HepG2 (cell line): ENCODE measurements at regions not wholly inside any gene's neighbourhood (a gene's known extent, or its start where the extent isn't known, plus 50 kb on each side); places are given as distances from the start of the nearest gene placed in this dataset.

Source experiments
- ATAC-seq: fragments of 200-7000 bp; cut with Tn5 transposase; 3 replicates; pipeline ENCODE4 v1.9.1; 2020; ENCODE audit warnings: mild to moderate bottlenecking, moderate library complexity
- BruUV-seq: library from RNA; stranded (reverse); fragments of 400-500 nt; replicated peaks from 2 replicates; lab custom pipeline; 2021; lab: Mats Ljungman, UMichigan
- CTCF ChIA-PET: fragments of 300-600 bp; formaldehyde crosslinking; extraction: SDS; loops from one replicate; lab custom pipeline; 2021; ENCODE audit warnings: low total read pairs, inconsistent platforms, low intra/inter-chr PET ratio; lab: Yijun Ruan, JAX
- POLR2A ChIA-PET: fragments of 350-600 bp; sonication (Branson Sonifier 250); formaldehyde crosslinking; loops from one replicate; lab custom pipeline; 2020; ENCODE audit warnings: antibody characterized with exemption, inconsistent platforms; lab: Yijun Ruan, JAX
- DNase-seq: peaks from one replicate; pipeline ENCODE4 v3.0.0-alpha.2; 2015; ENCODE audit warnings: low spot score
- FAIRE-seq: peaks from 3 replicates; lab custom pipeline; 2011; peaks lifted over from hg19 to GRCh38; lab: Jason Lieb, UNC
- H2AFZ ChIP-seq: one replicate; pipeline ENCODE4 v1.6.1; 2011; ENCODE audit warnings: low read length, inconsistent platforms
- H3K27ac ChIP-seq: fragments of 300-600 bp; 3 replicates; pipeline ENCODE4 v1.8.0; 2011; ENCODE audit warnings: mixed run types, mild to moderate bottlenecking, mixed read lengths, low read length, inconsistent platforms; ENCODE audit not compliant: insufficient read depth; ENCODE audit errors: extremely low read length
- H3K27me3 ChIP-seq, 2 experiments: fragments of 200-600 bp in 1 of 2; 2 replicates in 1 of 2; 3 replicates in 1 of 2; pipeline versions ENCODE4 v1.6.0 to v1.8.0; 2011; ENCODE audit warnings: low read length in 2 of 2, mild to moderate bottlenecking in 2 of 2, moderate library complexity in 2 of 2, inconsistent platforms in 1 of 2; ENCODE audit not compliant: insufficient read depth in 2 of 2, control insufficient read depth in 1 of 2
- H3K36me3 ChIP-seq, 2 experiments: fragments of 200-600 bp in 1 of 2; replicated peaks in 1 of 2; 2 replicates in 1 of 2; 3 replicates in 1 of 2; pipeline versions ENCODE4 v1.5.1 to v1.8.0; 2011; ENCODE audit warnings: low read length in 2 of 2, inconsistent platforms in 1 of 2; ENCODE audit not compliant: insufficient read depth in 2 of 2, control insufficient read depth in 1 of 2
- H3K4me1 ChIP-seq: 2 replicates; pipeline ENCODE4 v1.5.1; 2012; ENCODE audit warnings: low read length, inconsistent platforms; ENCODE audit not compliant: insufficient read depth
- H3K4me2 ChIP-seq: 2 replicates; pipeline ENCODE4 v1.6.0; 2011; ENCODE audit warnings: low read depth, low read length, inconsistent platforms
- H3K4me3 ChIP-seq, 3 experiments: fragments of 200-600 bp in 1 of 3; sonication (generic), shearing (Covaris generic) in 1 of 3; replicated peaks in 1 of 3; 2 replicates each; pipeline ENCODE4 v1.5.1; 2011 to 2016; ENCODE audit warnings: low read length in 3 of 3, inconsistent platforms in 2 of 3, low read depth in 2 of 3, mild to moderate bottlenecking in 2 of 3, control low read depth in 1 of 3, mixed read lengths in 1 of 3; ENCODE audit not compliant: insufficient read depth in 1 of 3
- H3K79me2 ChIP-seq: one replicate; pipeline ENCODE4 v1.6.1; 2011; ENCODE audit warnings: low read length, inconsistent platforms; ENCODE audit not compliant: insufficient read depth
- H3K9ac ChIP-seq: 2 replicates; pipeline ENCODE4 v1.6.0; 2011; ENCODE audit warnings: mild to moderate bottlenecking, low read depth, low read length, inconsistent platforms; ENCODE audit not compliant: insufficient read depth
- H3K9me3 ChIP-seq: 2 replicates; pipeline ENCODE4 v1.5.1; 2012; ENCODE audit warnings: mild to moderate bottlenecking, low read length
- H4K20me1 ChIP-seq: 2 replicates; pipeline ENCODE4 v1.6.0; 2011; ENCODE audit warnings: inconsistent platforms, mild to moderate bottlenecking, low read length, moderate library complexity; ENCODE audit not compliant: insufficient read depth
- BORCS8-MEF2B ChIP-seq: sonication (generic); formaldehyde crosslinking; IDR thresholded peaks from 2 replicates; pipeline ENCODE4 v1.8.0; 2022; ENCODE audit warnings: mild to moderate bottlenecking, missing genetic modification reagents
- FOXA3 ChIP-seq: IDR thresholded peaks from 2 replicates; pipeline ENCODE4 v1.6.1; 2016; ENCODE audit warnings: missing genetic modification reagents, missing compliant biosample characterization
- FOXC1 ChIP-seq: sonication (generic); formaldehyde crosslinking; IDR thresholded peaks from 2 replicates; pipeline ENCODE4 v1.8.0; 2022; ENCODE audit warnings: mild to moderate bottlenecking, missing genetic modification reagents, borderline replicate concordance
- MEIS1 ChIP-seq: sonication (generic); formaldehyde crosslinking; IDR thresholded peaks from 2 replicates; pipeline ENCODE4 v1.9.0; 2021; ENCODE audit warnings: mild to moderate bottlenecking, missing genetic modification reagents, moderate library complexity, borderline replicate concordance
- MTA3 ChIP-seq: sonication (generic); formaldehyde crosslinking; IDR thresholded peaks from 2 replicates; pipeline ENCODE4 v1.4.0; 2020; ENCODE audit warnings: missing genetic modification reagents
- POLR2AphosphoS2 ChIP-seq: IDR thresholded peaks from 2 replicates; pipeline ENCODE4 v1.6.1; 2011; ENCODE audit warnings: low read depth, low read length, improper control_type of control experiment
- SKI ChIP-seq: fragments of 450-650 bp; IDR thresholded peaks from one replicate; pipeline ENCODE4 v1.6.1; 2018; ENCODE audit warnings: mild to moderate bottlenecking; ENCODE audit not compliant: partially characterized antibody
- ZNF530 ChIP-seq: sonication (generic); formaldehyde crosslinking; IDR thresholded peaks from 2 replicates; pipeline ENCODE4 v1.5.0; 2020; ENCODE audit warnings: low read depth, mild to moderate bottlenecking, missing genetic modification reagents
- ZNF629 ChIP-seq: sonication (generic); formaldehyde crosslinking; conservative IDR thresholded peaks from 2 replicates; pipeline ENCODE4 v1.5.0; 2020; ENCODE audit warnings: missing genetic modification reagents
- WGBS: methylation state at CpG from one replicate; pipeline ENCODE4 v1.1.6; 2017; ENCODE audit warnings: low lambda C conversion rate; 5-methylcytosine and 5-hydroxymethylcytosine counted together
- in situ Hi-C: cut with HindIII; loops from 2 replicates; pipeline ENCODE4 v1.10.0; 2017; ENCODE audit warnings: low pct_unique_long_range_greater_than_20kb; ENCODE audit not compliant: extremely low pct_ligation_motif_present
- intact Hi-C: fragments of 100-400 bp; cut with micrococcal nuclease; formaldehyde crosslinking; loops from one replicate; pipeline ENCODE4 v1.10.0; 2022; ENCODE audit not compliant: unreplicated experiment
- TF ChIP-seq, protein P1 (sequence below): sonication (generic); formaldehyde crosslinking; IDR thresholded peaks from 2 replicates; pipeline ENCODE4 v1.4.0; 2020; ENCODE audit warnings: low read depth, mild to moderate bottlenecking, missing genetic modification reagents
- TF ChIP-seq, protein P2 (sequence below): IDR thresholded peaks from 2 replicates; pipeline ENCODE4 v1.6.1; 2016; ENCODE audit warnings: mild to moderate bottlenecking, missing biosample characterization, missing genetic modification reagents
- TF ChIP-seq, protein P3 (sequence below): sonication (generic); formaldehyde crosslinking; IDR thresholded peaks from 2 replicates; pipeline ENCODE4 v1.5.0; 2020; ENCODE audit warnings: mild to moderate bottlenecking, missing genetic modification reagents
- TF ChIP-seq, protein P4 (sequence below): sonication (generic); formaldehyde crosslinking; IDR thresholded peaks from 2 replicates; pipeline ENCODE4 v1.4.0; 2020; ENCODE audit warnings: missing genetic modification reagents
- TF ChIP-seq, protein P5 (sequence below): sonication (generic); formaldehyde crosslinking; IDR thresholded peaks from 2 replicates; pipeline ENCODE4 v1.5.1; 2020; ENCODE audit warnings: missing genetic modification reagents, mild to moderate bottlenecking, borderline replicate concordance

DNA sequence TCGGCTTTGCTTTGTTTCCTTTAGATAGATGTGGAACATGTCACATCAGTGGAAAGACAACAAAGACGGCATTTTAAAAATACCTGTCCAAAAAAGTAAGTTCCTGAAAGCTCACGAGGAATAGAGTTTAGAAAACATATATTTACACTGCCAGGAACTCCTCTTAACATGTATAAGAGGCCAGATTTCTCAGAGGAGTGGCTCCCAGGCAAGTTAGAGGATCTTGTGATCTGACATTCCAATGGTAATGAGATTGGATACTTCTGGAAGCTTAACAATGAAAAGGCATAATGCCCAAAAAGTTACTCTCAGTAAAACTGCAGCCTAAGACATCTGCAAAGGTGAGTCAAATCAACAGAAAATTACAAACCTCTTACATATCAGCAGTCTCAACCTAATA, 77.1 kb downstream of the CYRIA start:
- BruUV-seq, result no TSS peak
- Histone ChIP-seq H3K9ac (no peak overlapping the region), H2AFZ (no peak overlapping the region), H3K79me2 (no peaks in the 10 kb centered on the region), H4K20me1 (no peaks in the 10 kb centered on the region), H3K9me3 (no peaks in the 10 kb centered on the region), H3K4me3 (no peak overlapping the region), H3K4me2 (no peak overlapping the region), H3K27ac (no peak overlapping the region), H3K36me3 (no peaks in the 10 kb centered on the region), H3K4me1 (no peaks in the 10 kb centered on the region), H3K27me3 (no peaks in the 10 kb centered on the region)
- FAIRE-seq (no peak), ATAC-seq (no peak), DNase-seq (no peak)
- ChIA-PET CTCF (no interaction called here), POLR2A (no interaction called here)
- in situ Hi-C loops, result no loop called here
- WGBS, result 15% methylated on average over 3 of the region's 3 CpGs
- intact Hi-C loops, result no loop called here
- TF ChIP-seq POLR2AphosphoS2, result no peak
- no peak for TF ChIP-seq ZNF530 (CRISPR knock-in tag)
- TF ChIP-seq FOXA3 (CRISPR knock-in tag), result no peak
- TF ChIP-seq, protein P1, sequence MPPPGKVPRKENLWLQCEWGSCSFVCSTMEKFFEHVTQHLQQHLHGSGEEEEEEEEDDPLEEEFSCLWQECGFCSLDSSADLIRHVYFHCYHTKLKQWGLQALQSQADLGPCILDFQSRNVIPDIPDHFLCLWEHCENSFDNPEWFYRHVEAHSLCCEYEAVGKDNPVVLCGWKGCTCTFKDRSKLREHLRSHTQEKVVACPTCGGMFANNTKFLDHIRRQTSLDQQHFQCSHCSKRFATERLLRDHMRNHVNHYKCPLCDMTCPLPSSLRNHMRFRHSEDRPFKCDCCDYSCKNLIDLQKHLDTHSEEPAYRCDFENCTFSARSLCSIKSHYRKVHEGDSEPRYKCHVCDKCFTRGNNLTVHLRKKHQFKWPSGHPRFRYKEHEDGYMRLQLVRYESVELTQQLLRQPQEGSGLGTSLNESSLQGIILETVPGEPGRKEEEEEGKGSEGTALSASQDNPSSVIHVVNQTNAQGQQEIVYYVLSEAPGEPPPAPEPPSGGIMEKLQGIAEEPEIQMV (CRISPR knock-in tag), result no peak
- no peak for TF ChIP-seq ZNF629 (CRISPR knock-in tag)
- TF ChIP-seq, protein P2, sequence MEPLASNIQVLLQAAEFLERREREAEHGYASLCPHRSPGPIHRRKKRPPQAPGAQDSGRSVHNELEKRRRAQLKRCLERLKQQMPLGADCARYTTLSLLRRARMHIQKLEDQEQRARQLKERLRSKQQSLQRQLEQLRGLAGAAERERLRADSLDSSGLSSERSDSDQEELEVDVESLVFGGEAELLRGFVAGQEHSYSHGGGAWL, result no peak
- TF ChIP-seq BORCS8-MEF2B, result no peak
- TF ChIP-seq, protein P3, sequence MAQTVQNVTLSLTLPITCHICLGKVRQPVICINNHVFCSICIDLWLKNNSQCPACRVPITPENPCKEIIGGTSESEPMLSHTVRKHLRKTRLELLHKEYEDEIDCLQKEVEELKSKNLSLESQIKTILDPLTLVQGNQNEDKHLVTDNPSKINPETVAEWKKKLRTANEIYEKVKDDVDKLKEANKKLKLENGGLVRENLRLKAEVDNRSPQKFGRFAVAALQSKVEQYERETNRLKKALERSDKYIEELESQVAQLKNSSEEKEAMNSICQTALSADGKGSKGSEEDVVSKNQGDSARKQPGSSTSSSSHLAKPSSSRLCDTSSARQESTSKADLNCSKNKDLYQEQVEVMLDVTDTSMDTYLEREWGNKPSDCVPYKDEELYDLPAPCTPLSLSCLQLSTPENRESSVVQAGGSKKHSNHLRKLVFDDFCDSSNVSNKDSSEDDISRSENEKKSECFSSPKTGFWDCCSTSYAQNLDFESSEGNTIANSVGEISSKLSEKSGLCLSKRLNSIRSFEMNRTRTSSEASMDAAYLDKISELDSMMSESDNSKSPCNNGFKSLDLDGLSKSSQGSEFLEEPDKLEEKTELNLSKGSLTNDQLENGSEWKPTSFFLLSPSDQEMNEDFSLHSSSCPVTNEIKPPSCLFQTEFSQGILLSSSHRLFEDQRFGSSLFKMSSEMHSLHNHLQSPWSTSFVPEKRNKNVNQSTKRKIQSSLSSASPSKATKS (CRISPR knock-in tag), result no peak
- TF ChIP-seq FOXC1 (CRISPR knock-in tag), result no peak
- TF ChIP-seq, protein P4, sequence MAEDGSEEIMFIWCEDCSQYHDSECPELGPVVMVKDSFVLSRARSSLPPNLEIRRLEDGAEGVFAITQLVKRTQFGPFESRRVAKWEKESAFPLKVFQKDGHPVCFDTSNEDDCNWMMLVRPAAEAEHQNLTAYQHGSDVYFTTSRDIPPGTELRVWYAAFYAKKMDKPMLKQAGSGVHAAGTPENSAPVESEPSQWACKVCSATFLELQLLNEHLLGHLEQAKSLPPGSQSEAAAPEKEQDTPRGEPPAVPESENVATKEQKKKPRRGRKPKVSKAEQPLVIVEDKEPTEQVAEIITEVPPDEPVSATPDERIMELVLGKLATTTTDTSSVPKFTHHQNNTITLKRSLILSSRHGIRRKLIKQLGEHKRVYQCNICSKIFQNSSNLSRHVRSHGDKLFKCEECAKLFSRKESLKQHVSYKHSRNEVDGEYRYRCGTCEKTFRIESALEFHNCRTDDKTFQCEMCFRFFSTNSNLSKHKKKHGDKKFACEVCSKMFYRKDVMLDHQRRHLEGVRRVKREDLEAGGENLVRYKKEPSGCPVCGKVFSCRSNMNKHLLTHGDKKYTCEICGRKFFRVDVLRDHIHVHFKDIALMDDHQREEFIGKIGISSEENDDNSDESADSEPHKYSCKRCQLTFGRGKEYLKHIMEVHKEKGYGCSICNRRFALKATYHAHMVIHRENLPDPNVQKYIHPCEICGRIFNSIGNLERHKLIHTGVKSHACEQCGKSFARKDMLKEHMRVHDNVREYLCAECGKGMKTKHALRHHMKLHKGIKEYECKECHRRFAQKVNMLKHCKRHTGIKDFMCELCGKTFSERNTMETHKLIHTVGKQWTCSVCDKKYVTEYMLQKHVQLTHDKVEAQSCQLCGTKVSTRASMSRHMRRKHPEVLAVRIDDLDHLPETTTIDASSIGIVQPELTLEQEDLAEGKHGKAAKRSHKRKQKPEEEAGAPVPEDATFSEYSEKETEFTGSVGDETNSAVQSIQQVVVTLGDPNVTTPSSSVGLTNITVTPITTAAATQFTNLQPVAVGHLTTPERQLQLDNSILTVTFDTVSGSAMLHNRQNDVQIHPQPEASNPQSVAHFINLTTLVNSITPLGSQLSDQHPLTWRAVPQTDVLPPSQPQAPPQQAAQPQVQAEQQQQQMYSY (CRISPR knock-in tag), result no peak
- TF ChIP-seq, protein P5, sequence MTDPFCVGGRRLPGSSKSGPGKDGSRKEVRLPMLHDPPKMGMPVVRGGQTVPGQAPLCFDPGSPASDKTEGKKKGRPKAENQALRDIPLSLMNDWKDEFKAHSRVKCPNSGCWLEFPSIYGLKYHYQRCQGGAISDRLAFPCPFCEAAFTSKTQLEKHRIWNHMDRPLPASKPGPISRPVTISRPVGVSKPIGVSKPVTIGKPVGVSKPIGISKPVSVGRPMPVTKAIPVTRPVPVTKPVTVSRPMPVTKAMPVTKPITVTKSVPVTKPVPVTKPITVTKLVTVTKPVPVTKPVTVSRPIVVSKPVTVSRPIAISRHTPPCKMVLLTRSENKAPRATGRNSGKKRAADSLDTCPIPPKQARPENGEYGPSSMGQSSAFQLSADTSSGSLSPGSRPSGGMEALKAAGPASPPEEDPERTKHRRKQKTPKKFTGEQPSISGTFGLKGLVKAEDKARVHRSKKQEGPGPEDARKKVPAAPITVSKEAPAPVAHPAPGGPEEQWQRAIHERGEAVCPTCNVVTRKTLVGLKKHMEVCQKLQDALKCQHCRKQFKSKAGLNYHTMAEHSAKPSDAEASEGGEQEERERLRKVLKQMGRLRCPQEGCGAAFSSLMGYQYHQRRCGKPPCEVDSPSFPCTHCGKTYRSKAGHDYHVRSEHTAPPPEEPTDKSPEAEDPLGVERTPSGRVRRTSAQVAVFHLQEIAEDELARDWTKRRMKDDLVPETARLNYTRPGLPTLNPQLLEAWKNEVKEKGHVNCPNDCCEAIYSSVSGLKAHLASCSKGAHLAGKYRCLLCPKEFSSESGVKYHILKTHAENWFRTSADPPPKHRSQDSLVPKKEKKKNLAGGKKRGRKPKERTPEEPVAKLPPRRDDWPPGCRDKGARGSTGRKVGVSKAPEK (CRISPR knock-in tag), result no peak
- no peak for TF ChIP-seq MEIS1 (CRISPR knock-in tag)
- no peak for TF ChIP-seq SKI
- no peak for TF ChIP-seq MTA3 (CRISPR knock-in tag)
